ENCODE measurements at regions not wholly inside any gene's neighbourhood (a gene's known extent, or its start where the extent isn't known, plus 50 kb on each side); places are given as distances from the start of the nearest gene placed in this dataset.

GRCh38 chr13:84207509-84207908 lies 325.2 kb upstream of the SLITRK1 start:
- no peak for TF ChIP-seq CTCF (conservative IDR thresholded peaks at IDR 0.05; ENCODE audit: low read depth, low read length)
- no peak overlapping the region for H3K4me3 ChIP-seq (ENCODE audit: low read length)
- DNase-seq (ENCODE audit: low read depth) = no peak

DNA sequence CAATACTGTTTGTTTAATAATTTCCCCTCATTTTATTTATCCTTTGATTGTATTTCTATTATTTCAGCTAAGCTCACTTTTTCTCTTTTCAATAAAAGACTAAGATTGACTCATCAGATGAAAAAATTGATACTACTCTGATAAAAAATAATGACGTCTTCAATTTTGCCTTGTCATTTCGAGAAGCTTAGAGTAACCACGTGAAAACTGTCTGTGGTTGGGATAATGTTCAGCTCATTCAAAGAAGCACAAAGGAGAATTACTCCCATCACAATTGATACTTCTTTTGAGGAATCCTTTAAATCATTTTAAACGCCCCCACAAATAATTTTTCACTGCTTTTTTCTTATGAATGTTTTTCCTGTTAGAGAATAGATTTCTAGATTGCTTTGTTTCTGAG lies 318.7 kb upstream of the SLITRK1 start:
- no peak for DNase-seq (ENCODE audit: low read depth)
- H3K4me3 ChIP-seq (ENCODE audit: low read length) = no peak overlapping the region
- TF ChIP-seq CTCF (conservative IDR thresholded peaks at IDR 0.05; ENCODE audit: low read depth, low read length) = no peak

DNA sequence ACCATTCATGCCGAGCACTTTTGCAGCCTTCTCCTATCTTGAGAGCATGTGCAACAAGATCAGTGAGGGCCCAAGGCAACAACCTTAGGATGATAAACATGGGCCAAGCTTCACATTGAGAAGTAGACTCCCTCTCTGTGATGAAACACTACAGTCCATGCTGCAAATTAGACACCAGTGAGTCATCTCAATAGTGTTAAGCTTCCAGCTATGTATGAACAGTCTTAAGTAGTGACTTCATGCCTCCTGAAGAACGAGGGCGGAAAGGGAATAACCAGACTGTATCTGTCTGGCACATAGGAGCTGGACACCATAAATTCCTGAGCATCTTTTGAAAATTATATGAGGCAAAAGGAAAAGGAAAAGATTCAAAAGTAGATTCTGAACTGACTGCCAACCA lies 309.9 kb upstream of the SLITRK1 start:
- no peak overlapping the region for H3K4me3 ChIP-seq (ENCODE audit: low read length)
- no peak for TF ChIP-seq CTCF (conservative IDR thresholded peaks at IDR 0.05; ENCODE audit: low read depth, low read length)
- DNase-seq (ENCODE audit: low read depth) = peak; percentile 78

- no peak overlapping the region for H3K4me3 ChIP-seq (ENCODE audit: low read length)
- TF ChIP-seq CTCF (conservative IDR thresholded peaks at IDR 0.05; ENCODE audit: low read depth, low read length) = no peak
- DNase-seq (ENCODE audit: low read depth) = no peak
Measured at GRCh38 chr13:84191139-84191538, 308.9 kb upstream of the SLITRK1 start.

GRCh38 chr13:84187626-84188025 lies 305.4 kb upstream of the SLITRK1 start:
- TF ChIP-seq CTCF (conservative IDR thresholded peaks at IDR 0.05; ENCODE audit: low read depth, low read length) = no peak
- H3K4me3 ChIP-seq (ENCODE audit: low read length) = no peak overlapping the region
- DNase-seq (ENCODE audit: low read depth) = no peak

DNA sequence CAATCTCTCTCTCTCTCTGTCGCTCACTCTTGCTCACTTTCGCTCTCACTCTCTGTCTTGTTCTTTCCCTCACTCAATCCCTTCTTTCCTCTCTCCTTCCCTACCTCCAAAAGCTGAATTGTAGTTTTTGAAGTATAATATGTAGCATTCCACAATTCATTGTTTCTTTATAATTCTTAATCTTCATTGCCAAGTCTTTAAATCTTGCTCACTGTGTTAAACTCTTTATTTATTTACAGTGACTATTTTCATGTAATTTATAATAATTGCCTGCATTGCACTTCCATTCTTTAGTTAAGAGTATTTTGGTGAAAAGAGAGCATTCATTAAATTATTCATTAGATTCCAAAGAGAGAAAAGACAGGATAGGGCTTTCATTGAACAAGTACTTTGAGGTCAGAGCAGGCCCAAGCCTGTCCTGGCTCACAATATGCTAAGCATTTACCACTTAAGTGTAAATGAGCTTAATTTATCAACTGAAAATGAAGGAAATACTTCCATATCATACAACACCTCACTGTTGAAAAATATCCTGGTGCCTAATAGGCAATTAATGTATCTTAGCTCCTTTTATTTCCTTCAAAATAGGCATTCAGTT lies 257.4 kb upstream of the SLITRK1 start:
- no peak overlapping the region for H3K4me3 ChIP-seq (ENCODE audit: low read length)
- TF ChIP-seq CTCF (conservative IDR thresholded peaks at IDR 0.05; ENCODE audit: low read depth, low read length) = no peak
- DNase-seq (ENCODE audit: low read depth) = no peak

DNA sequence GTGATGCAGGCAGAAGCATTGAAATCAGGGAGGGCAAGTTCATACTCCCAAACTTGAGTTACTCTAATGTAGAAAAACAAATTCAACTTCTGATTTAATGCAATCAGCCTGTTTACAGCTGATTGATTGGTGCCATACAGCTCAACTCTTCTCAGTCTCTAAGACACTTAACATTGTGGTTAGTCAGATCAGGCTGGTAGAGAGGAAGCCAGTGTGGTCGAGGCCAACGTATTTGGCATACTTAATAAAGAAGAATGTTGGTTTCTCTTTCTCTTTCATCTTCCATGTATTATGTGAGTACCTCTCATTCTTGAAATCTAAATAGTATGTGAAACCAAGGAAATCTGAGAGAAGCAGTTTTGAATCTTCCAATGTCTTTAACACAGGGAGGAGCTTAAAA lies 255.0 kb upstream of the SLITRK1 start:
- DNase-seq (ENCODE audit: low read depth) = no peak
- H3K4me3 ChIP-seq (ENCODE audit: low read length) = no peak overlapping the region
- TF ChIP-seq CTCF (conservative IDR thresholded peaks at IDR 0.05; ENCODE audit: low read depth, low read length) = no peak

Data from retinal pigment epithelial cell (primary cell).